ENCODE measurements at regions not wholly inside any gene's neighbourhood (a gene's known extent, or its start where the extent isn't known, plus 50 kb on each side); places are given as distances from the start of the nearest gene placed in this dataset.

GRCh38 chr6:132076452-132076851 lies 125.3 kb upstream of the CCN2 start:
- BruUV-seq (replicated peaks), result no TSS peak
- H3K4me3 Mint-ChIP-seq (ENCODE audit: unreplicated experiment), result no peak overlapping the region
- H3K4me1 Mint-ChIP-seq (ENCODE audit: insufficient read depth, unreplicated experiment), result no peaks in the 10 kb centered on the region
- H3K27me3 Mint-ChIP-seq (ENCODE audit: insufficient read depth, unreplicated experiment), result no peaks in the 10 kb centered on the region
- no peak for TF ChIP-seq CTCF (IDR thresholded peaks at IDR 0.05; ENCODE audit: unreplicated experiment)
- no peak overlapping the region for H3K27ac Mint-ChIP-seq (ENCODE audit: low read depth, unreplicated experiment)
- no peaks in the 10 kb centered on the region for H3K36me3 Mint-ChIP-seq (ENCODE audit: insufficient read depth, unreplicated experiment)
- CTCF ChIA-PET, result no interaction called here
- intact Hi-C loops (cut with micrococcal nuclease), result no loop called here
- POLR2A ChIA-PET, result no interaction called here
- DNase-seq (ENCODE audit: unreplicated experiment), result no peak
- no peaks in the 10 kb centered on the region for H3K9me3 Mint-ChIP-seq (ENCODE audit: unreplicated experiment)

GRCh38 chr6:132072831-132073230 lies 121.7 kb upstream of the CCN2 start:
- CTCF ChIA-PET, result no interaction called here
- intact Hi-C loops (cut with micrococcal nuclease), result no loop called here
- Mint-ChIP-seq H3K36me3 (ENCODE audit: insufficient read depth, unreplicated experiment) (no peaks in the 10 kb centered on the region), H3K27ac (ENCODE audit: low read depth, unreplicated experiment) (no peak overlapping the region), H3K9me3 (ENCODE audit: unreplicated experiment) (no peaks in the 10 kb centered on the region), H3K27me3 (ENCODE audit: insufficient read depth, unreplicated experiment) (no peaks in the 10 kb centered on the region), H3K4me1 (ENCODE audit: insufficient read depth, unreplicated experiment) (no peaks in the 10 kb centered on the region), H3K4me3 (ENCODE audit: unreplicated experiment) (no peak overlapping the region)
- DNase-seq (ENCODE audit: unreplicated experiment), result no peak
- TF ChIP-seq CTCF (IDR thresholded peaks at IDR 0.05; ENCODE audit: unreplicated experiment), result no peak
- POLR2A ChIA-PET, result no interaction called here
- no TSS peak for BruUV-seq (replicated peaks)

- BruUV-seq (replicated peaks), result no TSS peak
- no peak for DNase-seq (ENCODE audit: unreplicated experiment)
- intact Hi-C loops (cut with micrococcal nuclease), result no loop called here
- CTCF ChIA-PET, result interaction anchor here (0.5 kb wide), 1 partner anchor 256 kb away, joined by 3 read pairs; no protein-coding TSS in a partner anchor
- H3K4me1 Mint-ChIP-seq (ENCODE audit: insufficient read depth, unreplicated experiment), result no peaks in the 10 kb centered on the region
- H3K9me3 Mint-ChIP-seq (ENCODE audit: unreplicated experiment), result no peaks in the 10 kb centered on the region
- H3K27me3 Mint-ChIP-seq (ENCODE audit: insufficient read depth, unreplicated experiment), result no peaks in the 10 kb centered on the region
- no peak overlapping the region for H3K4me3 Mint-ChIP-seq (ENCODE audit: unreplicated experiment)
- H3K27ac Mint-ChIP-seq (ENCODE audit: low read depth, unreplicated experiment), result no peak overlapping the region
- H3K36me3 Mint-ChIP-seq (ENCODE audit: insufficient read depth, unreplicated experiment), result no peaks in the 10 kb centered on the region
- no peak for TF ChIP-seq CTCF (IDR thresholded peaks at IDR 0.05; ENCODE audit: unreplicated experiment)
- POLR2A ChIA-PET, result no interaction called here
These were observed 121.1 kb upstream of the CCN2 start for GRCh38 chr6:132072271-132072670.

GRCh38 chr6:132070356-132070755 lies 119.2 kb upstream of the CCN2 start:
- no peak for TF ChIP-seq CTCF (IDR thresholded peaks at IDR 0.05; ENCODE audit: unreplicated experiment)
- ChIA-PET CTCF (interaction anchor here (0.7 to 1.2 kb wide), 3 partner anchors 34 to 419 kb away, joined by 4 read pairs; no protein-coding TSS in a partner anchor), POLR2A (interaction anchor here (0.6 kb wide), 1 partner anchor 500 kb away, joined by 5 read pairs; the partner anchor contains the start of gene TAAR6)
- no peak overlapping the region for H3K4me3 Mint-ChIP-seq (ENCODE audit: unreplicated experiment)
- intact Hi-C loops (cut with micrococcal nuclease), result no loop called here
- DNase-seq (ENCODE audit: unreplicated experiment), result no peak
- no peaks in the 10 kb centered on the region for H3K9me3 Mint-ChIP-seq (ENCODE audit: unreplicated experiment)
- no TSS peak for BruUV-seq (replicated peaks)
- H3K27me3 Mint-ChIP-seq (ENCODE audit: insufficient read depth, unreplicated experiment), result no peaks in the 10 kb centered on the region
- no peaks in the 10 kb centered on the region for H3K36me3 Mint-ChIP-seq (ENCODE audit: insufficient read depth, unreplicated experiment)
- H3K27ac Mint-ChIP-seq (ENCODE audit: low read depth, unreplicated experiment), result no peak overlapping the region
- H3K4me1 Mint-ChIP-seq (ENCODE audit: insufficient read depth, unreplicated experiment), result peaks cover 4% of the 10 kb centered on the region
